Epidermal melanocyte (primary cell): ENCODE measurements at regions not wholly inside any gene's neighbourhood (a gene's known extent, or its start where the extent isn't known, plus 50 kb on each side); places are given as distances from the start of the nearest gene placed in this dataset.
"Not testable (repeated sequence)": the region's sequence is repeated elsewhere in the genome, so short reads cannot be mapped to it uniquely, and the experiment has no call there.

ENCODE experiments used
- DNase-seq: peaks from one replicate; pipeline ENCODE4 v3.0.0; 2011; ENCODE audit warnings: low spot score; ENCODE audit not compliant: insufficient read length

- no peak for DNase-seq
Observed at GRCh38 chr5:157993986-157994691, 135.2 kb upstream of the CLINT1 start.

DNA sequence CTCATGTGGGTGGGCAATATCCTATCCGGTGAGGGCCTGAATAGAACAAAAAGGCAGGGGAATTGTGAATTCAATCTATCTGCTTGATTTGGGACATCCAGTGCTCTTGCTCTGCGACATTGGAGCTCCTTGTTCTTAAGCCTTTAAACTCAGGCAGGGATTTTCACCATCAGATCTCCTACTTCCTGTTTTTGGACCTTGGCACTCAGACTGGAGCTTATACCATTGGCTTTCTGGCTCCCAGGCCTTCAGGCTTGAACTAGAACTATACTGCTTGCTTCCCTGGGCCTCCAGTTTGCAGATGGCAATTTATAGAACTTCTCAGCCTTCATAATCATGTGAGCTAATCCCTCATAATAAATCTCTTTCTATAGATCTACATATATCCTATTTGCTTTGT, 134.3 kb upstream of the CLINT1 start:
- no peak for DNase-seq

- no peak for DNase-seq
Observed at GRCh38 chr5:157990583-157991181, 131.7 kb upstream of the CLINT1 start.

DNA sequence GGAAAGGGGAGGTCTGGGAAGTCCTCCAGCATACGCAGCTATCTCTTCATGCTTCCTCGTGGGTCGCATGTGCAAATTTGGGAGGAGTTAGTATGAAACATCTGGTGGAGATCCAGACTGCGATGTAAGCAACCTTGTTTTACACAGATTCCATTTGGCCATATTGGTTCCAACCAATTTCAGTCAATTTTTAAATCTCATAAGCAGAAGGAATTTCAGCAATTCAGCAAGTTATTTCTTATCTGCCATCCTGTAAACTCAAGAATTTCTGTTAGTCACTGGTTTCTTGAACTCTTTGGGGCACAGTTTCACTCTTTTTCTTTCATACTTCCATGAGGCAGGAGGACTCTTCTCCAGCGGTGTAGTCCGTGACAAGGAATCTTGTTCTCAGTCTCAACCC, 130.4 kb upstream of the CLINT1 start:
- no peak for DNase-seq

DNA sequence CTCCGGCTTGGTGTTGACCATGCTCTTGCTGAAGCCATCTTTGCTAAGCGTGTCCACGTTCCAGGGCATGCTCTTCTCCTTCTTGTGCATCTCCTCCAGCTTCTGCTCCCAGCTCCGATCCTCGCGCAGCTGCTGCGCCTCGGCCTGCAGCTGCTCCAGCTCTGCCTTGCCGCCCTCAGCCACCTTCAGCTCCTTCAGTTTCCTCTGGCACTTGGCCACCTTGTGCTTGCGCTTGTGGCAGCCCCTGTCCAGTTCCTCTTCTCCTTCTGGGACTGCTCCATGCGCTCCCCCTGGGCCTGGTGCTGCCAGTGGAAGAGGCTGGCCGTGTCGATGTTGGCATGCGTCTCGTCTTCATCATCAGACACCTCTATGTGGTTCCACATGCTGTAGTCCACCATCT, 128.3 kb upstream of the CLINT1 start:
- DNase-seq: no peak

GRCh38 chr5:157986431-157986990, 127.6 kb upstream of the CLINT1 start:
- no peak for DNase-seq

DNA sequence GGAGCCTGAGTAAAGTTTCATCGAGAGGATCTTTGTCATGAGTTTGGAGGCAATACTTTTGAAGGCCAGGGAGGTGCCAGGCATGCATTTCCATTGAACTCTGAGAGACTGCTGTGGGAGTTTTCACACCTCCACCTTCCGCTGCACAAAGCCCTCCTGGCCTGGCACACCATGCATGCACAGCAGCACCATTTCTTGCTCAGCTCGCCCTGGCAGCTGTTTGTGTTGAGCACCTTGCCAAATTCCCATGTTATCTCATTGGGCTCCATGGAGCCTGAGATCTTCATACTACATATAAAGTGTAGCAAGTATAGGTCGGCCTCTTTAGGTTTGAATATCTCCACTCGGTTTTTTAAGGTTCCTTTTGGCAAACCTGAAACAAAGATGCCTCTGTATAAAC, 125.7 kb upstream of the CLINT1 start:
- DNase-seq: no peak

- no peak for DNase-seq
Observed at GRCh38 chr5:157983906-157984551, 125.1 kb upstream of the CLINT1 start.

DNA sequence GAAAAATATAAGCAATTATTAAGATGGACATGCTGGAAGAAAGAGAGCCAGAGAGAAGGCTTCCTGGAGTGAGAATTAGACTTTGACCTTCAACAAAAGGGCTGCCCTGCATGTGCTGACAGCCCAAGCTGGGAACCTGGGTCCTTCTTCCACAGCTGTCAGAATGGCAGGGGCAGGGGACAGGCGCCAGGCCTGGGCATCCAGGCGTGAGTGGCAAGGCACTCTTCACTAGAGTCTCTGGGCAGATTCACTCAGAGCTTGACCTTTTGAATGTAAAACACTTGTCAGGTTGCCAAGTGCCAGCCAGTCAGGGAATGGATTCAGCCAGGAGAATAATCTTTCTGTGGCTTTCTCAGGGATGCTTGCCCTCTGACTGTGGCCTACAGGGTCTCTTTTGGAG, 119.1 kb upstream of the CLINT1 start:
- DNase-seq: no peak

DNA sequence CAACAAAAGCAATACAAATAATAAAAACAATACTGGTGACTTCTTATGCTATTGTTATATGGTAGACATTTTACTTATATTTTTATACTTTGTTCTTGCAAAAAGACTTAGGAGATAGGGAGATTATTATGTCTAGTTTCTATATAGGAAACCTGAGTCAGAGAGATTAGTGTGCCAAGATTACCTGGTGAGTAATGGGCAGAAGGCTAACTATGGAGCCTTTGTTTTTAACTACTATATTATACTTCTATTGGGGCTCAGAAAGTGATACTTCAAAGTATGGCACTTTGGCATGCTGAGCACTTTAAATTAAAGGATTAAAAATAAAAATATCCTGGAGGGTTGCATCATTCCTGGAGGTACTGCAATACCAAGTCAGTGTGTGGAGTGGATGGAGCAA, 117.5 kb upstream of the CLINT1 start:
- no peak for DNase-seq

DNA sequence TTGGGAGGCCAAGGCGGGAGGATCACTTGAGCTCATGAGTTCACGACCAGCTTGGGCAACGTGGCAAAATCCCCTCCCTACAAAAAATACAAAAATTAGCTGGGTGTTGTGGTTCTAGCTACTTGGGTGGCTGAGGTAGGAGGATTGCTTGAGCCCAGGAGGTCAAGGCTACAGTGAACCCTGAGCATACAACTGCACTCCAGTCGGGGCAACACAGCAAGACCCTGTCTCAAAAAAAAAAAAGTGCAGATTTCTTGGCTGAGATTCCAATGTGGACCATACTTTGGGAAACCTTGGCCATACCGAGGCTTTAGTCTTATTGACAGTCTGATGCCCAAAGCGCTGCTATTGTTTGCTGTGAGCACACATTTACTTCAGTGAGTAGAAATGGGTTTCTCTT, 113.6 kb upstream of the CLINT1 start:
- DNase-seq: no peak

DNA sequence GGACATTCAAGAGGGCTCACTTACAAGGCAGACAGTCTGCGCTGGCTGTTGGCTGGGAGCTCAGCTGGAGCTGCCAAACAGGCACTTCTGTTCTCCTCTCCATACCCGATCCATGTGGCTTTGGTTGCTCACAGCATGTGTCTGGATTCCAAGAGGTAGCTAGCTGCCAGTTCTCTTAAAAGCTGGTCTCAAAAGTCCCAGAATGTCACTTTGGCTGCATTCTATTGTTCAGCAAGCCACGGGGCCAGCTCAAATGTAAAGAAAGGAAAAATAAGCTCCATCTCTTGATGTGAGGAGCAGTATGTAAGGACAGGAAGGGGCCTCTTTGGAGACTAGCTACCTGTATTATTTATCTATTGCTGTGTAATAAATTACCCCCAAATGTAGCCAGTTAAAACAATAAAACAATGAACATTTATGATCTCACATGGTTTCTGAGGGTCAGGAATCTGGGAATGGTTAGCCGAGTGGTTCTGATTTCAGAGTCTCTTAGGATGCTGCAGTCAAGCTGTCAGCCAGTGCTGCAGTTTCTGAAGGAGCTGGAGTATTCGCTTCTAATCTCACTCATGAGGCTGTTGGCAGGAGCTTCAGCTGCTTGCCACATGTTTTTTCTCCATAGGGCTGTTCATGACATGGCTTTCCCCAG, 112.7 kb upstream of the CLINT1 start:
- no peak for DNase-seq

DNA sequence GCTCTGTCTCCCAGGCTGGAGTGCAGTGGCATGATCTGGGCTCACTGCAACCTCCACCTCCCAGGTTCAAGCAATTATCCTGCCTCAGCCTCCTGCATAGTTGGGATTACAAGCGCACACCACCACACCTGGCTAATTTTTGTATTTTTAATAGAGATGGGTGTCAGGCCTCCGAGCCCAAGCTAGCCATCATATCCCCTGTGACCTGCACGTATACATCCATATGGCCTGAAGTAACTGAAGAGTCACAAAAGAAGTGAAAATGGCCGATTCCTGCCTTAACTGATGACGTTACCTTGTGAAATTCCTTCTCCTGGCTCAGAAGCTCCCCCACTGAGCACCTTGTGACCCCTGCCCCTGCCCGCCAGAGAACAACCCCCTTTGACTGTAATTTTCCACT, 109.6 kb upstream of the CLINT1 start:
- DNase-seq: not testable (repeated sequence)

- DNase-seq: no peak
Observed at GRCh38 chr5:157965989-157966388, 107.0 kb upstream of the CLINT1 start.

DNA sequence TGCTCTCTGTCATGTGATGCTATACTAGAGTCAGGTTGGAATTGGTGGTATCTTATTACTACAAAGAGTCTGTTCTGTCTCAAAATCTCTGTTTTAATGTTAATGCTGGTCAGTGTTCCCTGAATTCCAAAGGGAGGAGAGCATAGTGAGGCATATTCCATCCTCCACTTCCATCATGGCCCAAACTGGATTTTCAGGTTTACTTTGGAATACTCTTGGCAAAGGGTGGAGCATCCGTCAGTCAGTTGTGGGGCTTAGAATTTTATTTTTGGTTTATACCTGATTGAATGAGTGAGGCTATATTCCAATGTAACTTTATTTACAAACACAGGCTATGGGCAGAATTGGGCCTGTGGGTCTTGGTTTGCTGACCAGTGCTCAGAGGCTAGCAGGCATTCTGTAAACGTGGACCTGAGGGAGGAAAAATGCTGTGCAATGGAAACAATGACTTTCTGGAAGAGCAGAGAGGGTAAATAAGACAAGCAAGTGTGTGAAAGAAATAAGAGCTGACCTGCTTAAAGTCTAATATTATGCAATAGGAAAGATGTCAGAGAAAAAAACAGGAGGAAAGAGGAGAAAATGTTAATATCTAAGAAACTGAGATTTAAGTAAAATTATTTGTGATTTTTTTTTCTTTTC, 106.2 kb upstream of the CLINT1 start:
- DNase-seq: no peak

DNA sequence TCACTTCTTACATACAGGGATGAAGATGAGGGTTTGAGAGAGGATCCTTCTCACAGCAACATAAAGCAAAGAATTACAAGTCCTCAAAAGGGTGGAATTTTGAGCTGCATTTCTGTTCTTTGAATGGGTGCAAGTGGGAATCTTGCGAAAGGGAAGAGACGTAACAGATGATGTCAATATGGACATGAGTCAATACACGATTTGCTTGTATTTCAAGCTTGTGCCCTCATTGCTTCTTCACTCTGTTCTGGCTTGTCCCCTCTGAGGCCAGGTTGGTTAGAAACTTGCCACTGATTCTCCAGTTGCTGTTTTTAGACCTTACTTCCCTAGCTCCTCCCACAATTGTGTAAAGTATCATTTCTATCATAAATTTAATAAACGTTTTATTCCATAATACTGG, 104.8 kb upstream of the CLINT1 start:
- no peak for DNase-seq

DNA sequence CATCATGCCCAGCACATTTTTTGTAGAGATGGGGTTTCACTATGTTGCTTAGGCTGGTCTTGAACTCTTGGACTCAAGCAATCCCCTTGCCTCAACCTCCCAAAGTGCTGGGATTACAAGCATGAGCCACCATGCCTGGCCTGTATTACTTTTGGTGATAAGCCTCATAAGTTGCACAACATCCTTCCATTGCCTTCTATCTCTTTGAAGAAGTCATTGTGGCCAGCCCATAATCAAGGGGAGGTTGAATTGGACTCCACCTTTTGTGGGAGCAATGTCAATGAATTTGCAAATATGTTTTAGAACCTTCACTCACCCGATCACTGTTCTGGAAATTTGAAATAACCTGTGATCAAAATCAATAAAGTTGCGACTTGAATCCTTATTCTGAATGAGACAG, 104.3 kb upstream of the CLINT1 start:
- DNase-seq: no peak

GRCh38 chr5:157962686-157963085, 103.7 kb upstream of the CLINT1 start:
- not testable (repeated sequence) for DNase-seq

DNA sequence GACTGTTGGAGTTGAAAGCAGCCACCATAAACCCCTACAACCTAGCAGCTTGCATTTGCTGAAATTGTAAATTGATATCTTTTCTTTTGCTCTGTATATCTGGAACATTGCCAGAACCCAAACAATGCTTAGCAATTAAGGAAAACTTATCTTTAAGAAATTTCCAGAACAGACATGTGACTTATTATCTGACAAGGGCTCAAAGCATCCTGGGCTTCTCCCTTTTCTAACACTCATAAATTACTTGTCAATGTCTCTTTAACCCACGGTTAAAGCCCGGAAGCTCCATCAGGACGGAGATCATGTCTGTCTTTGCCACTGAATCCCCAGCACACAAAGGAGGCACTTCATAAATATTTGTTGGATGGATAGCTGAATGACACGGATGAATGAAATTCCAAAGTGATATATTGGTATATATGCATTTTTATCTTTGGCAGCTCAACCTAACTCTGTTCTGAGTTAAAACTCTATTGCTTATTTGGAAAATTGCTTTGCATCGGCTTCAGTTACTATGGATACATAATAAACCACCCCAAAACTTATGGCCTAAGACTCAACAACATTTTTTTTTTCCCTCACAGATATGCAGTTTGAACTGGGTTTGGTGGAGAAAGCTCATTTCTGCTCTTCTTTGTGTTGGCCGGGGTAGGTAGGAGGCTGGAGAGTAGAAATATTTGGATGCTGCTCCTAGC, 103.1 kb upstream of the CLINT1 start:
- DNase-seq: peak; percentile 17

DNA sequence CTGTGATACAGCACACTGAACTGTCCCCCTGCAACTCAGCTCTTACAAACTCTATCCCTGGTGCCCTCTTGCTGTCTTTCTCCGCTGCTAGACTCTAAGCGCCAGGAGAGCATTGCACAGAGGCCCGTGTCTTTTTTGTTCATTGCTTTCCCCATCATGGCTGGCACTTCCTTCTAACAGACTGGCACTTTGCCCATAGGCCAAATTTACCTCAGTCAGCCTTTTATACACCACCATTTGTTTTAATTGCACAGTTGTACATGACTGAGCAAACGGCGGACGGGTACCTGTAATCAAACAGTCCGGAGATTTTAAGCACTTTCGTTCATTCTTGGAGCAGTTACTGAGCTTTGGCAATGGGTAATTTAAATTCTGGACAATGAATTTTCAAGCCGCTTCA, 102.2 kb upstream of the CLINT1 start:
- no peak for DNase-seq

DNA sequence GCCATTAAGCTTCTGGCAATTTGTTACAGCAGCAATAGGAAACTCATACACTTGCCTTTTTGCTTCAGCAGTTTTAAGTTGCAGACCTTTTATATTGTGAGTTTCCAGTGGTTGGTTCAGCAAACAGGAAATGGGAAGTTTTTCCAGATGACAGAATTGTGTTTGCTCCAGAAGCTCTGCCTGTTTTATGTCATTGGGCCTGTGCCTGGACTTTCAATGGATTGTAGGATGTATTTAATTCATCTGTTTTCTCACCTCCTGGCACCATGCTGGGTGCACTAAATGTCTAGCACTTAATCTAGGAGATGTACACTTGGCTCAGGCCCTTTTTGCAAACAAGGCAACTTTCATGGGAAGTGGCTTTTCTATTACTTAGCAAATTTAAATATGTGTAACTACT, 100.4 kb upstream of the CLINT1 start:
- DNase-seq: no peak
